ENCODE measurements at regions not wholly inside any gene's neighbourhood (a gene's known extent, or its start where the extent isn't known, plus 50 kb on each side); places are given as distances from the start of the nearest gene placed in this dataset.

DNA sequence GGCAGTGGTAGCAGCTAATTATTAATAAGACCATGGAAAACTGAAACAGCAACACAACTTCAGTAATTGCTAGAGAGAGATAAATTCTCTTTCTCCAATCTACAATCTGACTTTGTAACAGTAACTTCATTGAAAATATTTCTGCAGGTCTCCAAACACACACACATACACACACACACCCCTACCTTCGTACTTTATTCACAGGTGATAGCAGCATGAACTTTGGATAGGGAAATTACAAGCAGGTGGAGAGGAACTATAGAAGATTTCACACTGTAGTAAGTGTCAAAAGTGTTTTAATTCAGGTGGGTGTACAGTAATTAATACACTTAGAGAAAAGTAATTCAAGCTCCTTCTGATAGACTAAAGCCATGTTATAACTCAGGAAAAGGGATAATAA is 587.5 kb downstream of the TUSC7 start:
- Histone ChIP-seq H3K4me3 (no peak overlapping the region), H3K36me3 (no peaks in the 10 kb centered on the region), H3K27ac (no peak overlapping the region), H3K9me3 (no peaks in the 10 kb centered on the region), H3K4me1 (no peaks in the 10 kb centered on the region), H3K27me3 (replicated peaks in 1 of 7) (no peaks in the 10 kb centered on the region)
- no peak for DNase-seq
- WGBS, 5 donors, result 56 to 89% (median 74%) methylated on average over 1 of the region's 1 CpG
- intact Hi-C loops (cut with DNase I; ENCODE audit: low total_unique reads), result no loop called here
- TF ChIP-seq POLR2AphosphoS5 (IDR thresholded peaks at IDR 0.05), result no peak
- no peak for TF ChIP-seq POLR2A (IDR thresholded peaks at IDR 0.05)
- TF ChIP-seq, protein P1, sequence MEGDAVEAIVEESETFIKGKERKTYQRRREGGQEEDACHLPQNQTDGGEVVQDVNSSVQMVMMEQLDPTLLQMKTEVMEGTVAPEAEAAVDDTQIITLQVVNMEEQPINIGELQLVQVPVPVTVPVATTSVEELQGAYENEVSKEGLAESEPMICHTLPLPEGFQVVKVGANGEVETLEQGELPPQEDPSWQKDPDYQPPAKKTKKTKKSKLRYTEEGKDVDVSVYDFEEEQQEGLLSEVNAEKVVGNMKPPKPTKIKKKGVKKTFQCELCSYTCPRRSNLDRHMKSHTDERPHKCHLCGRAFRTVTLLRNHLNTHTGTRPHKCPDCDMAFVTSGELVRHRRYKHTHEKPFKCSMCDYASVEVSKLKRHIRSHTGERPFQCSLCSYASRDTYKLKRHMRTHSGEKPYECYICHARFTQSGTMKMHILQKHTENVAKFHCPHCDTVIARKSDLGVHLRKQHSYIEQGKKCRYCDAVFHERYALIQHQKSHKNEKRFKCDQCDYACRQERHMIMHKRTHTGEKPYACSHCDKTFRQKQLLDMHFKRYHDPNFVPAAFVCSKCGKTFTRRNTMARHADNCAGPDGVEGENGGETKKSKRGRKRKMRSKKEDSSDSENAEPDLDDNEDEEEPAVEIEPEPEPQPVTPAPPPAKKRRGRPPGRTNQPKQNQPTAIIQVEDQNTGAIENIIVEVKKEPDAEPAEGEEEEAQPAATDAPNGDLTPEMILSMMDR (IDR thresholded peaks at IDR 0.05 in 8 of 11, conservative IDR thresholded peaks at IDR 0.05 in 3 of 11), result no peak

DNA sequence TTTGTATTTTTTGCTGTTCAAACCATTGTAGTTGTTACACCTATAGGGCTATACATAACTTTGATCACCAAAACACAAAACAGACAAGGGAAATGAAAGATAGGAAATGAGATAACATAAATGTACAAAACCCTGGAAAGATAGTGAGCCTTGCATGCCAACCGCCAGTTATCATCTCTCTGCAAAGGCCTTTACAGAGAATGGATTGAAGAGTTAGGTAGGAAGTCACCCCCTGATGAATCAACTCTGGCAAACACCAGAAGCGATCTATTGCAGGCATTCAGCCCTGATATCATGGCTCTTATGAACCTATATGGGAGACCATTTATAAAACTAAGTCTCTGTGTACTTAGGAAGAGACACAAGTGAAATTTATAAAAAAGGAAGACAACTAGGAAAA is 588.0 kb downstream of the TUSC7 start:
- Histone ChIP-seq H3K4me3 (no peak overlapping the region), H3K27me3 (replicated peaks in 1 of 7) (no peaks in the 10 kb centered on the region), H3K36me3 (no peaks in the 10 kb centered on the region), H3K9me3 (no peaks in the 10 kb centered on the region), H3K4me1 (no peaks in the 10 kb centered on the region), H3K27ac (no peak overlapping the region)
- DNase-seq, result no peak
- TF ChIP-seq, protein P1 (IDR thresholded peaks at IDR 0.05 in 8 of 11, conservative IDR thresholded peaks at IDR 0.05 in 3 of 11), result no peak
- TF ChIP-seq POLR2A (IDR thresholded peaks at IDR 0.05) (no peak), POLR2AphosphoS5 (IDR thresholded peaks at IDR 0.05) (no peak)
- 79 to 88% (median 84%) methylated on average over 2 of the region's 2 CpGs for WGBS, 5 donors
- intact Hi-C loops (cut with DNase I; ENCODE audit: low total_unique reads), result no loop called here

DNA sequence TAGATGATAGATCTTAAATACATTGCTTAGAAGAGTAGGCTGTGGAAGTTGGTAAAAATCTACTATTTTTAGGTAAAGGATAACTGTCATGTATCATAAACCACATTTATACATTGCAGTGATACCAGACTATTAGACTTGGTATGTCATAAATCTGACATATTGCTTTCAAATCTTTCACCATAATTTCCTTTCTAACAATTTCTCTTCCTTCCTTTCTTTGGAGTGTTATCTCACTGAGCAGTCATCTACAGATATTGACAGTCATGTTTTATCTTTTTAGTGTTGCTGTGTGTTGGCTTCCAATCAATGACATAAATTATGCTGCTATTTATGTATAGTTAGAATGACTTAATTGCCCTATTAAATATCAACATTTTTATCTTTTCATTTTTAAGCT is 588.7 kb downstream of the TUSC7 start:
- no peaks in the 10 kb centered on the region for H3K9me3 ChIP-seq
- no peak overlapping the region for H3K4me3 ChIP-seq
- intact Hi-C loops (cut with DNase I; ENCODE audit: low total_unique reads), result no loop called here
- H3K4me1 ChIP-seq, result no peaks in the 10 kb centered on the region
- no peaks in the 10 kb centered on the region for H3K27me3 ChIP-seq (replicated peaks in 1 of 7)
- TF ChIP-seq POLR2A (IDR thresholded peaks at IDR 0.05), result no peak
- DNase-seq, result no peak
- no peak overlapping the region for H3K27ac ChIP-seq
- no peaks in the 10 kb centered on the region for H3K36me3 ChIP-seq

DNA sequence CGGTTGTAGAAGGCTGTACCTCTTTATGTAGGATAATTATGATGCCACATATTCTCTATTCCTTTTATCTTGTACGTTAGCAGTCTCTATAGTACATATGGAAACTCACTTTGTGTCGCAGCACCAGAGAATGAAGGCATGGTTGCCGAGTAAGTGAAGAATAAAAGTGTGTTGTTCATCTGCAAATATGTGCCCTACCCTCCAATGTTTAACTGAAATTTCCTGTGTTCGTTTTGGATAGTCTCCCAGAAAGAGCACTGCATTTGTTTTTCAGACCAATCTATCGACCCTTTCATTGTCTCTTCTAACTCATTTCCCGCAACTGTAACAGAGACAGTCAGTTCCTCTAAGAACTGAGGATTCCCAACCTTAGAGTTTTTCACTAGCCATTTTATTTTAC is 592.8 kb downstream of the TUSC7 start:
- WGBS, 5 donors, result 77 to 84% (median 79%) methylated on average over 7 of the region's 7 CpGs
- TF ChIP-seq POLR2A (IDR thresholded peaks at IDR 0.05) (no peak), POLR2AphosphoS5 (IDR thresholded peaks at IDR 0.05) (no peak)
- TF ChIP-seq, protein P1 (IDR thresholded peaks at IDR 0.05 in 8 of 11, conservative IDR thresholded peaks at IDR 0.05 in 3 of 11), result no peak
- Histone ChIP-seq H3K4me1 (no peaks in the 10 kb centered on the region), H3K27me3 (replicated peaks in 1 of 7) (no peaks in the 10 kb centered on the region), H3K9me3 (no peaks in the 10 kb centered on the region), H3K27ac (no peak overlapping the region), H3K4me3 (no peak overlapping the region), H3K36me3 (no peaks in the 10 kb centered on the region)
- DNase-seq, result no peak
- intact Hi-C loops (cut with DNase I; ENCODE audit: low total_unique reads), result no loop called here

DNA sequence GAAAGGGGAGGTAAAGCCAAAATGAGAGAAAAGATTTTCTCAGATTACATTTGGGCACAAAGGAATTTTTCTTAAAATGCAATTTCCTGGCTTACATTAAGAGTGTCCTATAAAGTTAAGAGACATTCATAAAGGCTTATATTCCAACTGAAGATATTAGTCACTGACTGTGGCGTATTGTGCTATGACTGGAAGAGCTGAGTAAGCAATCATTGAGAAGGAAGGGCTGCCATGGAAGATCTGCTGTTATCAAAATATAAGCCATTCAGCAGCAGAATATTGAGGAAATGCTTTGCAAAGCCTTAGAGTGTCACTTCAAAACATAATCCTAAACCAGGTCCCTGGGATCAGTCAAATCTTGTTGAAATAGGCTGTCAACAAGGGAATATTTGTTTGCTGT is 593.9 kb downstream of the TUSC7 start:
- 50 to 83% (median 75%) methylated on average over 1 of the region's 1 CpG for WGBS, 5 donors
- H3K4me3 ChIP-seq, result no peak overlapping the region
- intact Hi-C loops (cut with DNase I; ENCODE audit: low total_unique reads), result no loop called here
- TF ChIP-seq POLR2A (IDR thresholded peaks at IDR 0.05) (no peak), POLR2AphosphoS5 (IDR thresholded peaks at IDR 0.05) (no peak)
- TF ChIP-seq, protein P1 (IDR thresholded peaks at IDR 0.05 in 8 of 11, conservative IDR thresholded peaks at IDR 0.05 in 3 of 11), result no peak
- H3K27ac ChIP-seq, result no peak overlapping the region
- H3K9me3 ChIP-seq, result no peaks in the 10 kb centered on the region
- H3K27me3 ChIP-seq (replicated peaks in 1 of 7), result no peaks in the 10 kb centered on the region
- no peaks in the 10 kb centered on the region for H3K36me3 ChIP-seq
- no peak for DNase-seq
- H3K4me1 ChIP-seq, result no peaks in the 10 kb centered on the region

All from spleen (tissue), 11 donors.